ENCODE measurements at regions not wholly inside any gene's neighbourhood (a gene's known extent, or its start where the extent isn't known, plus 50 kb on each side); places are given as distances from the start of the nearest gene placed in this dataset.

- no peak for DNase-seq (ENCODE audit: low read depth in 2 of 2)
Measured at GRCh38 chr3:105923140-105923539, 54.3 kb upstream of the CBLB start.

GRCh38 chr3:105927741-105928140, 58.9 kb upstream of the CBLB start:
- DNase-seq (ENCODE audit: low read depth in 2 of 2) = no peak

- no peak for DNase-seq (ENCODE audit: low read depth in 2 of 2)
Measured at GRCh38 chr3:105930733-105931132, 61.9 kb upstream of the CBLB start.

GRCh38 chr3:105931500-105931899, 62.7 kb upstream of the CBLB start:
- DNase-seq (ENCODE audit: low read depth in 2 of 2) = no peak

- DNase-seq (ENCODE audit: low read depth in 2 of 2) = no peak
Measured at GRCh38 chr3:105933871-105934270, 65.1 kb upstream of the CBLB start.

GRCh38 chr3:105938101-105938500, 69.3 kb upstream of the CBLB start:
- no peak for DNase-seq (ENCODE audit: low read depth in 2 of 2)

GRCh38 chr3:105938806-105939205, 70.0 kb upstream of the CBLB start:
- DNase-seq (ENCODE audit: low read depth in 2 of 2) = no peak

- DNase-seq (ENCODE audit: low read depth in 2 of 2) = no peak
Measured at GRCh38 chr3:105944276-105944675, 75.5 kb upstream of the CBLB start.

GRCh38 chr3:105944721-105945120, 75.9 kb upstream of the CBLB start:
- DNase-seq (ENCODE audit: low read depth in 2 of 2) = no peak

GRCh38 chr3:105948101-105948500, 79.3 kb upstream of the CBLB start:
- DNase-seq (ENCODE audit: low read depth in 2 of 2) = no peak

GRCh38 chr3:105950881-105951600, 82.2 kb upstream of the CBLB start:
- DNase-seq (ENCODE audit: low read depth in 2 of 2) = no peak

GRCh38 chr3:105953831-105954230, 85.0 kb upstream of the CBLB start:
- no peak for DNase-seq (ENCODE audit: low read depth in 2 of 2)

- no peak for DNase-seq (ENCODE audit: low read depth in 2 of 2)
Measured at GRCh38 chr3:105956306-105956705, 87.5 kb upstream of the CBLB start.

GRCh38 chr3:105957722-105958121, 88.9 kb upstream of the CBLB start:
- DNase-seq (ENCODE audit: low read depth in 2 of 2) = no peak

GRCh38 chr3:105958237-105959000, 89.6 kb upstream of the CBLB start:
- DNase-seq (ENCODE audit: low read depth in 2 of 2) = no peak

GRCh38 chr3:105959851-105960250, 91.0 kb upstream of the CBLB start:
- DNase-seq (ENCODE audit: low read depth in 2 of 2) = no peak

GRCh38 chr3:105960381-105960780, 91.6 kb upstream of the CBLB start:
- DNase-seq (ENCODE audit: low read depth in 2 of 2) = no peak

- DNase-seq (ENCODE audit: low read depth in 2 of 2) = no peak
Measured at GRCh38 chr3:105963161-105963560, 94.3 kb upstream of the CBLB start.

GRCh38 chr3:105965384-105965783, 96.6 kb upstream of the CBLB start:
- DNase-seq (ENCODE audit: low read depth in 2 of 2) = no peak

- no peak for DNase-seq (ENCODE audit: low read depth in 2 of 2)
Measured at GRCh38 chr3:105967117-105967516, 98.3 kb upstream of the CBLB start.

GRCh38 chr3:105970283-105970682, 101.5 kb upstream of the CBLB start:
- no peak for DNase-seq (ENCODE audit: low read depth in 2 of 2)

GRCh38 chr3:105972069-105972468, 103.3 kb upstream of the CBLB start:
- DNase-seq (ENCODE audit: low read depth in 2 of 2) = no peak

GRCh38 chr3:105974381-105974780, 105.6 kb upstream of the CBLB start:
- no peak for DNase-seq (ENCODE audit: low read depth in 2 of 2)
